HEK293 (cell line): ENCODE measurements at regions not wholly inside any gene's neighbourhood (a gene's known extent, or its start where the extent isn't known, plus 50 kb on each side); places are given as distances from the start of the nearest gene placed in this dataset.

Experiments
- CTCF ChIA-PET: fragments of 350-600 bp; formaldehyde crosslinking; extraction: SDS; loops from one replicate; lab custom pipeline; 2021; ENCODE audit warnings: antibody characterized with exemption; lab: Yijun Ruan, JAX
- POLR2A ChIA-PET: fragments of 300-600 bp; formaldehyde crosslinking; extraction: SDS; loops from one replicate; lab custom pipeline; 2020; ENCODE audit warnings: antibody characterized with exemption, inconsistent platforms; lab: Yijun Ruan, JAX
- H3K27ac ChIP-seq: fragments of 200-500 bp; sonication (Bioruptor generic); 2 replicates; pipeline ENCODE4 v1.5.1; 2014; ENCODE audit warnings: low read depth, low read length, control low read depth, inconsistent platforms; ENCODE audit errors: extremely low read depth
- H3K36me3 ChIP-seq, 2 experiments: fragments of 200-500 bp in 1 of 2; sonication (Bioruptor generic) in 1 of 2; 1 replicate in 1 of 2; 2 replicates in 1 of 2; pipeline ENCODE4 v1.5.1; 2014 to 2017; ENCODE audit warnings: inconsistent platforms in 2 of 2, low read length in 2 of 2; ENCODE audit not compliant: control insufficient read depth in 2 of 2, insufficient read depth in 1 of 2
- H3K4me1 ChIP-seq: fragments of 200-500 bp; sonication (Bioruptor generic); 2 replicates; pipeline ENCODE4 v1.5.1; 2014; ENCODE audit warnings: mild to moderate bottlenecking, low read length, inconsistent platforms; ENCODE audit not compliant: control insufficient read depth, insufficient read depth
- H3K4me3 ChIP-seq: 2 replicates; pipeline ENCODE4 v1.5.1; 2011; ENCODE audit warnings: low read depth, mild to moderate bottlenecking, control low read depth, low read length, moderate library complexity
- H3K9me3 ChIP-seq: fragments of 200-500 bp; sonication (Bioruptor generic); 2 replicates; pipeline ENCODE4 v1.5.1; 2014; ENCODE audit warnings: low read depth, low read length, inconsistent platforms; ENCODE audit not compliant: control insufficient read depth, insufficient read depth
- SCRT2 ChIP-seq: fragments of 450-650 bp; formaldehyde crosslinking; IDR thresholded peaks from 2 replicates; pipeline ENCODE4 v1.5.1; 2016; ENCODE audit warnings: missing biosample characterization, missing genetic modification characterization
- SETDB1 ChIP-seq: IDR thresholded peaks from one replicate; pipeline ENCODE4 v1.6.1; 2017; ENCODE audit warnings: mild to moderate bottlenecking, low read length, moderate library complexity, mixed read lengths; ENCODE audit not compliant: insufficient read length
- WT1 ChIP-seq: fragments of 450-650 bp; formaldehyde crosslinking; IDR thresholded peaks from 2 replicates; pipeline ENCODE4 v1.5.1; 2016; ENCODE audit warnings: missing biosample characterization, missing genetic modification characterization
- ZNF138 ChIP-seq: fragments of 450-650 bp; formaldehyde crosslinking; IDR thresholded peaks from 2 replicates; pipeline ENCODE4 v1.5.1; 2016; ENCODE audit warnings: missing biosample characterization, missing genetic modification characterization, borderline replicate concordance
- ZNF140 ChIP-seq: fragments of 450-650 bp; formaldehyde crosslinking; IDR thresholded peaks from 2 replicates; pipeline ENCODE4 v1.5.1; 2016; ENCODE audit warnings: missing biosample characterization, missing genetic modification characterization
- ZNF184 ChIP-seq: fragments of 450-650 bp; IDR thresholded peaks from 2 replicates; pipeline ENCODE4 v1.5.1; 2018; ENCODE audit warnings: missing biosample characterization, mild to moderate bottlenecking, missing genetic modification characterization
- ZNF391 ChIP-seq: fragments of 450-650 bp; formaldehyde crosslinking; IDR thresholded peaks from 2 replicates; pipeline ENCODE4 v1.5.1; 2016; ENCODE audit warnings: low read depth, missing biosample characterization, missing genetic modification characterization, borderline replicate concordance
- ZNF416 ChIP-seq: fragments of 450-650 bp; formaldehyde crosslinking; IDR thresholded peaks from 2 replicates; pipeline ENCODE4 v1.5.1; 2016; ENCODE audit warnings: missing biosample characterization, missing genetic modification characterization
- ZNF514 ChIP-seq: fragments of 450-650 bp; formaldehyde crosslinking; IDR thresholded peaks from 2 replicates; pipeline ENCODE4 v1.5.1; 2016; ENCODE audit warnings: missing biosample characterization, missing genetic modification characterization
- ZNF544 ChIP-seq: fragments of 450-650 bp; formaldehyde crosslinking; IDR thresholded peaks from 2 replicates; pipeline ENCODE4 v1.5.0; 2017; ENCODE audit warnings: missing biosample characterization, missing genetic modification characterization
- ZNF600 ChIP-seq: fragments of 450-650 bp; formaldehyde crosslinking; IDR thresholded peaks from 2 replicates; pipeline ENCODE4 v1.5.1; 2016; ENCODE audit warnings: missing biosample characterization, missing genetic modification characterization
- ZNF626 ChIP-seq: fragments of 450-650 bp; sonication (Bioruptor Pico); formaldehyde crosslinking; IDR thresholded peaks from 2 replicates; pipeline ENCODE4 v1.5.1; 2018; ENCODE audit warnings: missing biosample characterization, missing genetic modification characterization, inconsistent platforms
- ZNF660 ChIP-seq: fragments of 450-650 bp; IDR thresholded peaks from 2 replicates; pipeline ENCODE4 v1.5.1; 2018; ENCODE audit warnings: missing biosample characterization, mild to moderate bottlenecking, missing genetic modification characterization
- ZNF792 ChIP-seq: fragments of 450-650 bp; formaldehyde crosslinking; IDR thresholded peaks from 2 replicates; pipeline ENCODE4 v1.5.1; 2016; ENCODE audit warnings: missing biosample characterization, missing genetic modification characterization
- ZXDB ChIP-seq: fragments of 450-650 bp; formaldehyde crosslinking; IDR thresholded peaks from 2 replicates; pipeline ENCODE4 v1.5.1; 2016; ENCODE audit warnings: missing biosample characterization, missing genetic modification characterization
- TF ChIP-seq, protein P1 (sequence below): fragments of 450-650 bp; formaldehyde crosslinking; IDR thresholded peaks from 2 replicates; pipeline ENCODE4 v1.5.1; 2017; ENCODE audit warnings: missing biosample characterization, missing genetic modification characterization
- TF ChIP-seq, protein P2 (sequence below): fragments of 450-650 bp; formaldehyde crosslinking; conservative IDR thresholded peaks from 2 replicates; pipeline ENCODE4 v1.5.1; 2016; ENCODE audit warnings: low read depth, missing biosample characterization, missing genetic modification characterization
- TF ChIP-seq, protein P3 (sequence below): fragments of 450-650 bp; formaldehyde crosslinking; IDR thresholded peaks from 2 replicates; pipeline ENCODE4 v1.5.1; 2016; ENCODE audit warnings: missing biosample characterization, missing genetic modification characterization
- TF ChIP-seq, protein P4 (sequence below): fragments of 450-650 bp; formaldehyde crosslinking; IDR thresholded peaks from 2 replicates; pipeline ENCODE4 v1.5.1; 2016; ENCODE audit warnings: missing biosample characterization, missing genetic modification characterization
- TF ChIP-seq, protein P5 (sequence below): fragments of 450-650 bp; formaldehyde crosslinking; IDR thresholded peaks from 2 replicates; pipeline ENCODE4 v1.5.1; 2016; ENCODE audit warnings: missing biosample characterization, missing genetic modification characterization
- TF ChIP-seq, protein P6 (sequence below): fragments of 450-650 bp; formaldehyde crosslinking; IDR thresholded peaks from 2 replicates; pipeline ENCODE4 v1.5.1; 2016; ENCODE audit warnings: missing biosample characterization, missing genetic modification characterization
- TF ChIP-seq, protein P7 (sequence below): fragments of 450-650 bp; formaldehyde crosslinking; IDR thresholded peaks from 2 replicates; pipeline ENCODE4 v1.5.1; 2017; ENCODE audit warnings: missing biosample characterization, missing genetic modification characterization

DNA sequence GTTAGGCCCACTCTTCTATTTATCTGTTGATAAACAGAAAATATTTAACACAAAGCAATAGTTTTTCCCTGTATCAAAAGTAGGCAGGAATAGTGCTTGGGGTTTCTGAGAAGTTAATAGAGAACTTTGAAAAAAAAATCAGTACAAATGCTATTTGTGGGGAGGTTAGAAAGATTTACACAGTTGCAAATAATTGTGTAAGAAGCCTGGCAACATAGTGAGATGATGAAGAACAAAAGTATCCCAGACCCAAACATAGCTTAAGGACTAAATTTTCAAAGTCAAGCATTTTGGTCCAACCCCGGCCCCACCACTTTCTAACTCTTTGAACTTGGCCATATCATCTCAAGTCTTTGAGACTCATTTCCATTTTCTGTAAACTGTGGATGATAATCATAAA, 687.5 kb upstream of the TMEM132C start:
- no peaks in the 10 kb centered on the region for H3K9me3 ChIP-seq
- no peaks in the 10 kb centered on the region for H3K4me1 ChIP-seq
- ChIA-PET CTCF (no interaction called here), POLR2A (no interaction called here)
- no peak overlapping the region for H3K27ac ChIP-seq
- H3K36me3 ChIP-seq, result no peaks in the 10 kb centered on the region
- TF ChIP-seq ZNF138 (no peak), ZNF391 (tag by site-specific recombination) (no peak), SCRT2 (no peak), ZNF416 (no peak), ZNF514 (tag by site-specific recombination) (no peak), ZNF626 (tag by site-specific recombination) (no peak), SETDB1 (no peak), ZNF140 (no peak)
- TF ChIP-seq, protein P1, sequence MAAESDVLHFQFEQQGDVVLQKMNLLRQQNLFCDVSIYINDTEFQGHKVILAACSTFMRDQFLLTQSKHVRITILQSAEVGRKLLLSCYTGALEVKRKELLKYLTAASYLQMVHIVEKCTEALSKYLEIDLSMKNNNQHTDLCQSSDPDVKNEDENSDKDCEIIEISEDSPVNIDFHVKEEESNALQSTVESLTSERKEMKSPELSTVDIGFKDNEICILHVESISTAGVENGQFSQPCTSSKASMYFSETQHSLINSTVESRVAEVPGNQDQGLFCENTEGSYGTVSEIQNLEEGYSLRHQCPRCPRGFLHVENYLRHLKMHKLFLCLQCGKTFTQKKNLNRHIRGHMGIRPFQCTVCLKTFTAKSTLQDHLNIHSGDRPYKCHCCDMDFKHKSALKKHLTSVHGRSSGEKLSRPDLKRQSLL (tag by site-specific recombination), result no peak
- TF ChIP-seq, protein P2, sequence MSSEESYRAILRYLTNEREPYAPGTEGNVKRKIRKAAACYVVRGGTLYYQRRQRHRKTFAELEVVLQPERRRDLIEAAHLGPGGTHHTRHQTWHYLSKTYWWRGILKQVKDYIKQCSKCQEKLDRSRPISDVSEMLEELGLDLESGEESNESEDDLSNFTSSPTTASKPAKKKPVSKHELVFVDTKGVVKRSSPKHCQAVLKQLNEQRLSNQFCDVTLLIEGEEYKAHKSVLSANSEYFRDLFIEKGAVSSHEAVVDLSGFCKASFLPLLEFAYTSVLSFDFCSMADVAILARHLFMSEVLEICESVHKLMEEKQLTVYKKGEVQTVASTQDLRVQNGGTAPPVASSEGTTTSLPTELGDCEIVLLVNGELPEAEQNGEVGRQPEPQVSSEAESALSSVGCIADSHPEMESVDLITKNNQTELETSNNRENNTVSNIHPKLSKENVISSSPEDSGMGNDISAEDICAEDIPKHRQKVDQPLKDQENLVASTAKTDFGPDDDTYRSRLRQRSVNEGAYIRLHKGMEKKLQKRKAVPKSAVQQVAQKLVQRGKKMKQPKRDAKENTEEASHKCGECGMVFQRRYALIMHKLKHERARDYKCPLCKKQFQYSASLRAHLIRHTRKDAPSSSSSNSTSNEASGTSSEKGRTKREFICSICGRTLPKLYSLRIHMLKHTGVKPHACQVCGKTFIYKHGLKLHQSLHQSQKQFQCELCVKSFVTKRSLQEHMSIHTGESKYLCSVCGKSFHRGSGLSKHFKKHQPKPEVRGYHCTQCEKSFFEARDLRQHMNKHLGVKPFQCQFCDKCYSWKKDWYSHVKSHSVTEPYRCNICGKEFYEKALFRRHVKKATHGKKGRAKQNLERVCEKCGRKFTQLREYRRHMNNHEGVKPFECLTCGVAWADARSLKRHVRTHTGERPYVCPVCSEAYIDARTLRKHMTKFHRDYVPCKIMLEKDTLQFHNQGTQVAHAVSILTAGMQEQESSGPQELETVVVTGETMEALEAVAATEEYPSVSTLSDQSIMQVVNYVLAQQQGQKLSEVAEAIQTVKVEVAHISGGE (tag by site-specific recombination), result no peak
- TF ChIP-seq, protein P3, sequence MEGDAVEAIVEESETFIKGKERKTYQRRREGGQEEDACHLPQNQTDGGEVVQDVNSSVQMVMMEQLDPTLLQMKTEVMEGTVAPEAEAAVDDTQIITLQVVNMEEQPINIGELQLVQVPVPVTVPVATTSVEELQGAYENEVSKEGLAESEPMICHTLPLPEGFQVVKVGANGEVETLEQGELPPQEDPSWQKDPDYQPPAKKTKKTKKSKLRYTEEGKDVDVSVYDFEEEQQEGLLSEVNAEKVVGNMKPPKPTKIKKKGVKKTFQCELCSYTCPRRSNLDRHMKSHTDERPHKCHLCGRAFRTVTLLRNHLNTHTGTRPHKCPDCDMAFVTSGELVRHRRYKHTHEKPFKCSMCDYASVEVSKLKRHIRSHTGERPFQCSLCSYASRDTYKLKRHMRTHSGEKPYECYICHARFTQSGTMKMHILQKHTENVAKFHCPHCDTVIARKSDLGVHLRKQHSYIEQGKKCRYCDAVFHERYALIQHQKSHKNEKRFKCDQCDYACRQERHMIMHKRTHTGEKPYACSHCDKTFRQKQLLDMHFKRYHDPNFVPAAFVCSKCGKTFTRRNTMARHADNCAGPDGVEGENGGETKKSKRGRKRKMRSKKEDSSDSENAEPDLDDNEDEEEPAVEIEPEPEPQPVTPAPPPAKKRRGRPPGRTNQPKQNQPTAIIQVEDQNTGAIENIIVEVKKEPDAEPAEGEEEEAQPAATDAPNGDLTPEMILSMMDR, result no peak
- no peak overlapping the region for H3K4me3 ChIP-seq

DNA sequence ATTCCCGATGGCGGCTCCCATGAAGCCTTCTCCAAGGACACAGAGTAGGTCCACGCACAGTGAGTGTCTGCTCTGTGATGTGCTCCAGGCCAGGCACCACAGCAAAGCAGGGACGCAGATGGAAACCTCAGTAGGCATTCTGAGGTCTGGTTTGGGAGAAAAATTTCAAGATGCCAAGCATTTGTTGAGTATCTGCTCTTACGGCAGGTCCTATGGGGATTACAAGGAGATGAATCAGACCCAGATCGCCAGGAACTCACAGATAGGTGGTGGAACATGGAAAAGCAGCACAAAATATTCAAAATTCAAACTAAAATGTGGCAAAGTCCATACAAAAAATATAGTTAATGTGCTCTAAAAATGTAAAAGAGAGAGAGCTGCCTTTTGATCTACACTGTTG, 684.9 kb upstream of the TMEM132C start:
- Histone ChIP-seq H3K4me1 (no peaks in the 10 kb centered on the region), H3K36me3 (no peaks in the 10 kb centered on the region), H3K4me3 (no peak overlapping the region), H3K9me3 (no peaks in the 10 kb centered on the region)
- POLR2A ChIA-PET, result no interaction called here
- TF ChIP-seq ZNF792 (no peak), ZNF600 (no peak), ZNF184 (tag by site-specific recombination) (no peak), ZXDB (tag by site-specific recombination) (no peak), ZNF544 (tag by site-specific recombination) (no peak), WT1 (tag by site-specific recombination) (no peak), ZNF660 (tag by site-specific recombination) (no peak)
- TF ChIP-seq, protein P4, sequence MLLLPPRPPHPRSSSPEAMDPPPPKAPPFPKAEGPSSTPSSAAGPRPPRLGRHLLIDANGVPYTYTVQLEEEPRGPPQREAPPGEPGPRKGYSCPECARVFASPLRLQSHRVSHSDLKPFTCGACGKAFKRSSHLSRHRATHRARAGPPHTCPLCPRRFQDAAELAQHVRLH (tag by site-specific recombination), result no peak
- TF ChIP-seq, protein P5, sequence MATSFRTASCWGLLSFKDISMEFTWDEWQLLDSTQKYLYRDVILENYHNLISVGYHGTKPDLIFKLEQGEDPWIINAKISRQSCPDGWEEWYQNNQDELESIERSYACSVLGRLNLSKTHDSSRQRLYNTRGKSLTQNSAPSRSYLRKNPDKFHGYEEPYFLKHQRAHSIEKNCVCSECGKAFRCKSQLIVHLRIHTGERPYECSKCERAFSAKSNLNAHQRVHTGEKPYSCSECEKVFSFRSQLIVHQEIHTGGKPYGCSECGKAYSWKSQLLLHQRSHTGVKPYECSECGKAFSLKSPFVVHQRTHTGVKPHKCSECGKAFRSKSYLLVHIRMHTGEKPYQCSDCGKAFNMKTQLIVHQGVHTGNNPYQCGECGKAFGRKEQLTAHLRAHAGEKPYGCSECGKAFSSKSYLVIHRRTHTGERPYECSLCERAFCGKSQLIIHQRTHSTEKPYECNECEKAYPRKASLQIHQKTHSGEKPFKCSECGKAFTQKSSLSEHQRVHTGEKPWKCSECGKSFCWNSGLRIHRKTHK (tag by site-specific recombination), result no peak
- TF ChIP-seq, protein P6, sequence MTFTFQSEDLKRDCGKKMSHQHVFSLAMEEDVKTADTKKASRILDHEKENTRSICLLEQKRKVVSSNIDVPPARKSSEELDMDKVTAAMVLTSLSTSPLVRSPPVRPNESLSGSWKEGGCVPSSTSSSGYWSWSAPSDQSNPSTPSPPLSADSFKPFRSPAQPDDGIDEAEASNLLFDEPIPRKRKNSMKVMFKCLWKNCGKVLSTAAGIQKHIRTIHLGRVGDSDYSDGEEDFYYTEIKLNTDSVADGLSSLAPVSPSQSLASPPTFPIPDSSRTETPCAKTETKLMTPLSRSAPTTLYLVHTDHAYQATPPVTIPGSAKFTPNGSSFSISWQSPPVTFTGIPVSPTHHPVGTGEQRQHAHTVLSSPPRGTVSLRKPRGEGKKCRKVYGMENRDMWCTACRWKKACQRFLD (tag by site-specific recombination), result no peak
- TF ChIP-seq, protein P7, sequence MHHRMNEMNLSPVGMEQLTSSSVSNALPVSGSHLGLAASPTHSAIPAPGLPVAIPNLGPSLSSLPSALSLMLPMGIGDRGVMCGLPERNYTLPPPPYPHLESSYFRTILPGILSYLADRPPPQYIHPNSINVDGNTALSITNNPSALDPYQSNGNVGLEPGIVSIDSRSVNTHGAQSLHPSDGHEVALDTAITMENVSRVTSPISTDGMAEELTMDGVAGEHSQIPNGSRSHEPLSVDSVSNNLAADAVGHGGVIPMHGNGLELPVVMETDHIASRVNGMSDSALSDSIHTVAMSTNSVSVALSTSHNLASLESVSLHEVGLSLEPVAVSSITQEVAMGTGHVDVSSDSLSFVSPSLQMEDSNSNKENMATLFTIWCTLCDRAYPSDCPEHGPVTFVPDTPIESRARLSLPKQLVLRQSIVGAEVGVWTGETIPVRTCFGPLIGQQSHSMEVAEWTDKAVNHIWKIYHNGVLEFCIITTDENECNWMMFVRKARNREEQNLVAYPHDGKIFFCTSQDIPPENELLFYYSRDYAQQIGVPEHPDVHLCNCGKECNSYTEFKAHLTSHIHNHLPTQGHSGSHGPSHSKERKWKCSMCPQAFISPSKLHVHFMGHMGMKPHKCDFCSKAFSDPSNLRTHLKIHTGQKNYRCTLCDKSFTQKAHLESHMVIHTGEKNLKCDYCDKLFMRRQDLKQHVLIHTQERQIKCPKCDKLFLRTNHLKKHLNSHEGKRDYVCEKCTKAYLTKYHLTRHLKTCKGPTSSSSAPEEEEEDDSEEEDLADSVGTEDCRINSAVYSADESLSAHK (tag by site-specific recombination), result no peak
- TF ChIP-seq, all 188 proteins: peak for 0
- no peak overlapping the region for H3K27ac ChIP-seq
- CTCF ChIA-PET, result no interaction called here
